ENCODE measurements at regions not wholly inside any gene's neighbourhood (a gene's known extent, or its start where the extent isn't known, plus 50 kb on each side); places are given as distances from the start of the nearest gene placed in this dataset.

DNA sequence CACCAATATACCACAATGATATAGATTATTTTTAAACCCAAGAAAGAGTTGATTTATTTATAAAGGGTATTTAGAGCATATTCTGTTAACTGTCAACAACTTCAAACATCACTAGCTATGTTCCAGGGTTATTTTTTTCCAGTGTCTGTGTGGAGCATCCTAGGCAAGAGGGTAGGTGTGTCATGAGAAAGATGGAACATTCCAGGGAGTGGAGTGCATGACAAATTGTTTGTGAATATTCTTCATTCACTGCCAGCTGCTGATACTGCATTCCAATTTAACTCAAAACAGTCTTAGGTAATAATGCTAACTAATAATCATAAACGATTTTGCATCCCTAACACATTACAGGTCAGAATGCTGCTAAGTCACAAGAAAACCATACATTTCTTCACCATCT, 148.7 kb upstream of the RASGEF1B start:
- no peaks in the 10 kb centered on the region for H3K36me3 ChIP-seq
- DNase-seq (ENCODE audit: low spot score) = no peak
- H3K9me3 ChIP-seq = no peaks in the 10 kb centered on the region
- no peak overlapping the region for H3K27ac ChIP-seq
- H3K4me1 ChIP-seq = no peaks in the 10 kb centered on the region
- TF ChIP-seq, protein P1, sequence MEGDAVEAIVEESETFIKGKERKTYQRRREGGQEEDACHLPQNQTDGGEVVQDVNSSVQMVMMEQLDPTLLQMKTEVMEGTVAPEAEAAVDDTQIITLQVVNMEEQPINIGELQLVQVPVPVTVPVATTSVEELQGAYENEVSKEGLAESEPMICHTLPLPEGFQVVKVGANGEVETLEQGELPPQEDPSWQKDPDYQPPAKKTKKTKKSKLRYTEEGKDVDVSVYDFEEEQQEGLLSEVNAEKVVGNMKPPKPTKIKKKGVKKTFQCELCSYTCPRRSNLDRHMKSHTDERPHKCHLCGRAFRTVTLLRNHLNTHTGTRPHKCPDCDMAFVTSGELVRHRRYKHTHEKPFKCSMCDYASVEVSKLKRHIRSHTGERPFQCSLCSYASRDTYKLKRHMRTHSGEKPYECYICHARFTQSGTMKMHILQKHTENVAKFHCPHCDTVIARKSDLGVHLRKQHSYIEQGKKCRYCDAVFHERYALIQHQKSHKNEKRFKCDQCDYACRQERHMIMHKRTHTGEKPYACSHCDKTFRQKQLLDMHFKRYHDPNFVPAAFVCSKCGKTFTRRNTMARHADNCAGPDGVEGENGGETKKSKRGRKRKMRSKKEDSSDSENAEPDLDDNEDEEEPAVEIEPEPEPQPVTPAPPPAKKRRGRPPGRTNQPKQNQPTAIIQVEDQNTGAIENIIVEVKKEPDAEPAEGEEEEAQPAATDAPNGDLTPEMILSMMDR (IDR thresholded peaks at IDR 0.05) = no peak
- H3K4me3 ChIP-seq = no peak overlapping the region
- no peaks in the 10 kb centered on the region for H3K27me3 ChIP-seq

DNA sequence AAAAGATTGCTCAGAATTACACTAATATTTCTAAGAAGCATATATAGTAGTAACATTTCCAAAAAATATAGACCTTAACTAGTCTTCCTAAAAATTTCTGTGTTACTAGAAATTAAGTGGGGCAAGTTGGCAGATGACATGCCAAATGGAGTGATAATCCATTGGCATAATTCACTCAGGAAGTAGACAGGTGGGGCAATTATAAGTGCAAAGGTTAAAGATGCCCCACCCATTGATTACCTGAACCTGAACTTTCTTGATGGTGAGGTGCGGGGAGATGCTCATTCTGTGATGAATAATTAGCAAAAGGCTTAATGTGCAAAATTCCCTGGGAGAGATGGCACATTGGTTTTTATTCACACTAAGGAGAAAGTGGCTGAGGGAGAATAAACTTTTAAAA, 145.8 kb upstream of the RASGEF1B start:
- Histone ChIP-seq H3K27me3 (no peaks in the 10 kb centered on the region), H3K27ac (no peak overlapping the region), H3K9me3 (no peaks in the 10 kb centered on the region), H3K36me3 (no peaks in the 10 kb centered on the region), H3K4me3 (no peak overlapping the region), H3K4me1 (no peaks in the 10 kb centered on the region)
- TF ChIP-seq, protein P1 (IDR thresholded peaks at IDR 0.05) = no peak
- no peak for DNase-seq (ENCODE audit: low spot score)

DNA sequence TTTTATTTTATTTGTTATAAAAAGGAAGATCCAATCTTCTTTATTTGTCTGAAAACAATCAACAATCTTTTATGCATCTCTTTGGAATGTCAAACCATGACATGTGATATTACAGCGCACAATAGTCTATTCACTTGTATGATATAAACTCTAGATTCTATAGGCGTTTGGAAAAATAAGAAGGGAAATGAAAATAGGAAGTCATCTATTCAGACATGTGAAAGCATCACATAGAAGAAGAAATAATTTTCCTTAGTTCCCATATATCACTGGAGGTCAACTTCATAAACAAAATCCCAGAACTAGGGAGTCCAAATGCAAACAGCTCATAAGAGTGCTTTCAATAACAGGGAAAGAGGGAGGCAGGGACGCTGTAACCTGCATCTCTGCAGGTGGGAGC, 139.5 kb upstream of the RASGEF1B start:
- Histone ChIP-seq H3K9me3 (no peaks in the 10 kb centered on the region), H3K4me3 (no peak overlapping the region), H3K27me3 (no peaks in the 10 kb centered on the region), H3K27ac (no peak overlapping the region), H3K36me3 (no peaks in the 10 kb centered on the region), H3K4me1 (peaks cover 0 to 9% of the 10 kb centered on the region in 2 donors)
- DNase-seq (ENCODE audit: low spot score) = no peak
- TF ChIP-seq, protein P1 (IDR thresholded peaks at IDR 0.05) = no peak

- Histone ChIP-seq H3K4me3 (no peak overlapping the region), H3K36me3 (no peaks in the 10 kb centered on the region), H3K27ac (no peak overlapping the region), H3K27me3 (no peaks in the 10 kb centered on the region), H3K9me3 (no peaks in the 10 kb centered on the region), H3K4me1 (peaks cover 0 to 9% of the 10 kb centered on the region in 2 donors)
- TF ChIP-seq, protein P1 (IDR thresholded peaks at IDR 0.05) = no peak
- DNase-seq (ENCODE audit: low spot score) = no peak
Measured at GRCh38 chr4:81609844-81610243, 138.1 kb upstream of the RASGEF1B start.

DNA sequence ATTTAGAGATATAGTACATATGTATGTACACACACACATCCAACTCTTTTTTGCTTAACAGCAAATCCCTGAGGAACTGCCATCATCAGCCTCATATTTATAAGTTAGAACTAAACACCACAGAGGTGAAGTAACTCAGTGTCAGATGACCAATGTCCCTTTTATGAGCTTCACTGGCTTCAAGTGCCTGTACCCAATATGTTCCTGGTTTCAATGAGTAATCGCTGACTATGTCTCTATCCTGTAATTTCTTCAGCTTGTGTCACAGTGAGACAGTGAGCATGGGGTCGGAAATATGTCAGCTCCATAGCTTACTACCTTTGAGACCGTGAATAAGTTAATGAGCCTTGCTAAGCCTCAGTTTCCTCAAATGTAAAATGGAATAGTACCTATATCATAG, 136.2 kb upstream of the RASGEF1B start:
- Histone ChIP-seq H3K27me3 (no peaks in the 10 kb centered on the region), H3K4me3 (no peak overlapping the region), H3K4me1 (peaks cover 0 to 9% of the 10 kb centered on the region in 2 donors), H3K27ac (no peak overlapping the region), H3K36me3 (no peaks in the 10 kb centered on the region), H3K9me3 (no peaks in the 10 kb centered on the region)
- TF ChIP-seq, protein P1 (IDR thresholded peaks at IDR 0.05) = no peak
- no peak for DNase-seq (ENCODE audit: low spot score)

DNA sequence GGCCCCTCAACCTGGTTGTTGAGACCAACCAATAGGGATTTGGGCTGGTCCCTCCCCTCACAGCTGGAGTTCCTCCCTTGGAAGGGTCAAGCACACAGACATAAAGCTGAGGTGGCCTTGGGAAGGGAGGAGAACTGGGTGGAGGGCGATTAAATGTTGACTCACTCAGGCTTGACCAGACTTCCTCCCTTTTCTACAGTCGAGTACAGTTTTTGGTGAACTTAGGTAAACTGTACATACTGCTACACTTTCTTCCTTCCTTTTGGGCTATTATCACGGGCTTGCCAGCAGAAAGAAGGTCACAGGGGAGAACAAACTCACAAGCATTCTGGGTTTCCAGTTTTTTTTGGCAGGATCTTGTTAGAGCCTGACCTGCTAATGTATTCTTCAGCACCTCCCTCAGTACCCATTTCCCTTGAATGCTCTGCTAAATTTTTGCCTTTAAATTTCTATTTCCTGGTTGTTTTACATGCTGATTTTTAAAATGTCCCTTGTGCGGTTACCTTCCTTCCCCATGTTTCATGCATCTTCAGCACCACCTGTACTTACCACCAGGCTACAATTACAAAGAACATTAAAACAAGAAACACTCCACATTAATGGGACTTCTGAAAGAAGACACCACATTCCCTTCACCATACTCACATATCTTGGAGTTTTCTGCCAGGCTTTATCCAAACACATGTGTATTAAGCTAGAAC, 135.2 kb upstream of the RASGEF1B start:
- Histone ChIP-seq H3K36me3 (no peaks in the 10 kb centered on the region), H3K4me3 (no peak overlapping the region), H3K9me3 (no peaks in the 10 kb centered on the region), H3K27ac (no peak overlapping the region), H3K27me3 (no peaks in the 10 kb centered on the region), H3K4me1 (peaks cover 0 to 9% of the 10 kb centered on the region in 2 donors)
- peak; percentile 59 for DNase-seq (ENCODE audit: low spot score)
- TF ChIP-seq, protein P1 (IDR thresholded peaks at IDR 0.05) = no peak
